DND-41 (cell line): ENCODE measurements at regions not wholly inside any gene's neighbourhood (a gene's known extent, or its start where the extent isn't known, plus 50 kb on each side); places are given as distances from the start of the nearest gene placed in this dataset.
A peak's percentile ranks its signal among the peaks of the same experiment; 100 is the strongest.

Source experiments
- ATAC-seq: fragments of 200-7000 bp; cut with Tn5 transposase; 3 replicates; pipeline ENCODE4 v1.9.1; 2021; ENCODE audit warnings: low read depth; ENCODE audit not compliant: insufficient read depth
- DNase-seq: peaks from one replicate; pipeline ENCODE4 v3.0.0-alpha.2; 2020
- H2AFZ ChIP-seq: 2 replicates; pipeline ENCODE4 v1.6.0; 2012; ENCODE audit warnings: low read depth, low read length
- H3K27ac ChIP-seq: 2 replicates; pipeline ENCODE4 v1.5.1; 2012; ENCODE audit warnings: low read length, inconsistent platforms
- H3K27me3 ChIP-seq: fragments of 200-600 bp; sonication (generic); 2 replicates; pipeline ENCODE4 v1.6.0; 2012; ENCODE audit warnings: low read length, mild to moderate bottlenecking, inconsistent platforms; ENCODE audit not compliant: insufficient read depth, poor library complexity
- H3K36me3 ChIP-seq: 2 replicates; pipeline ENCODE4 v1.5.1; 2012; ENCODE audit warnings: low read length, inconsistent platforms; ENCODE audit not compliant: insufficient read depth
- H3K4me1 ChIP-seq: 2 replicates; pipeline ENCODE4 v1.5.1; 2012; ENCODE audit warnings: mild to moderate bottlenecking, low read length; ENCODE audit not compliant: insufficient read depth
- H3K4me2 ChIP-seq: 2 replicates; pipeline ENCODE4 v1.6.0; 2012; ENCODE audit warnings: mild to moderate bottlenecking, moderate library complexity, low read length, inconsistent platforms; ENCODE audit not compliant: insufficient read depth
- H3K4me3 ChIP-seq, 2 experiments: fragments of 200-600 bp in 1 of 2; shearing (Covaris generic) in 1 of 2; 2 replicates each; pipeline ENCODE4 v1.5.1; 2012 to 2016; ENCODE audit warnings: inconsistent platforms in 2 of 2, low read length in 2 of 2, mild to moderate bottlenecking in 2 of 2, low read depth in 1 of 2, moderate library complexity in 1 of 2
- H3K79me2 ChIP-seq: 2 replicates; pipeline ENCODE4 v1.6.0; 2012; ENCODE audit warnings: low read length, inconsistent platforms; ENCODE audit not compliant: insufficient read depth
- H3K9ac ChIP-seq: 2 replicates; pipeline ENCODE4 v1.6.0; 2012; ENCODE audit warnings: low read depth, mild to moderate bottlenecking, inconsistent platforms, low read length, moderate library complexity
- H3K9me3 ChIP-seq: 2 replicates; pipeline ENCODE4 v1.5.1; 2012; ENCODE audit warnings: low read length, moderate library complexity, mild to moderate bottlenecking, inconsistent platforms; ENCODE audit not compliant: insufficient read depth, severe bottlenecking
- H4K20me1 ChIP-seq: 2 replicates; pipeline ENCODE4 v1.6.0; 2012; ENCODE audit warnings: low read length; ENCODE audit not compliant: insufficient read depth
- EZH2 ChIP-seq: IDR thresholded peaks from 3 replicates; pipeline ENCODE4 v1.6.1; 2012; ENCODE audit warnings: borderline replicate concordance, low read depth, mild to moderate bottlenecking, moderate library complexity, low read length, inconsistent platforms; ENCODE audit not compliant: severe bottlenecking
- TF ChIP-seq, protein P1 (sequence below): IDR thresholded peaks from 2 replicates; pipeline ENCODE4 v1.5.1; 2012; ENCODE audit warnings: borderline replicate concordance, low read length, moderate library complexity, mild to moderate bottlenecking; ENCODE audit not compliant: poor library complexity, severe bottlenecking; ENCODE audit errors: extremely low read depth

DNA sequence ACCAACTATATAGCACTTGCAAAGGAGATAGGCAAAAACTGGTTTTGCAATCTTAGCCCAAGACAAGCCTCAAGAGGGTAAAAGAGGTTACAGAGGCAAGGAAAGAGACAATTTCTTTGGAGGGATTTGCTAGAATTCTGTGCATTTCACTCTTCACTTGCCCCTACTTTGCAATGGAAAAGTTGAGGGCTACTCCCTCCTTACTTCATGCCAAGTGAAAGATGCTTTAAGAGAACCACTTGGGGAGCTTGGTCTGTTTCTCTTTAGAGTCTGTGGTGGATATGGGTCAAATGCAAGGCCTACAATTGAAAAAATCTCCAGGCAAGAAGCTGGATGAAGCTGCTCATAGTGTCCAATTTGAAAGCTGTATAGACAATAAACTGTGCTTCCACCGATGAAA, 167.7 kb upstream of the DIO2 start:
- Histone ChIP-seq H4K20me1 (no peaks in the 10 kb centered on the region), H3K27ac (no peak overlapping the region), H3K4me1 (no peaks in the 10 kb centered on the region), H3K9ac (no peak overlapping the region), H3K9me3 (no peaks in the 10 kb centered on the region), H2AFZ (no peak overlapping the region), H3K27me3 (no peaks in the 10 kb centered on the region), H3K79me2 (no peaks in the 10 kb centered on the region), H3K4me2 (no peak overlapping the region), H3K36me3 (no peaks in the 10 kb centered on the region), H3K4me3 (no peak overlapping the region)
- TF ChIP-seq EZH2, result no peak
- TF ChIP-seq, protein P1, sequence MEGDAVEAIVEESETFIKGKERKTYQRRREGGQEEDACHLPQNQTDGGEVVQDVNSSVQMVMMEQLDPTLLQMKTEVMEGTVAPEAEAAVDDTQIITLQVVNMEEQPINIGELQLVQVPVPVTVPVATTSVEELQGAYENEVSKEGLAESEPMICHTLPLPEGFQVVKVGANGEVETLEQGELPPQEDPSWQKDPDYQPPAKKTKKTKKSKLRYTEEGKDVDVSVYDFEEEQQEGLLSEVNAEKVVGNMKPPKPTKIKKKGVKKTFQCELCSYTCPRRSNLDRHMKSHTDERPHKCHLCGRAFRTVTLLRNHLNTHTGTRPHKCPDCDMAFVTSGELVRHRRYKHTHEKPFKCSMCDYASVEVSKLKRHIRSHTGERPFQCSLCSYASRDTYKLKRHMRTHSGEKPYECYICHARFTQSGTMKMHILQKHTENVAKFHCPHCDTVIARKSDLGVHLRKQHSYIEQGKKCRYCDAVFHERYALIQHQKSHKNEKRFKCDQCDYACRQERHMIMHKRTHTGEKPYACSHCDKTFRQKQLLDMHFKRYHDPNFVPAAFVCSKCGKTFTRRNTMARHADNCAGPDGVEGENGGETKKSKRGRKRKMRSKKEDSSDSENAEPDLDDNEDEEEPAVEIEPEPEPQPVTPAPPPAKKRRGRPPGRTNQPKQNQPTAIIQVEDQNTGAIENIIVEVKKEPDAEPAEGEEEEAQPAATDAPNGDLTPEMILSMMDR, result no peak
- no peak for ATAC-seq
- DNase-seq, result no peak

DNA sequence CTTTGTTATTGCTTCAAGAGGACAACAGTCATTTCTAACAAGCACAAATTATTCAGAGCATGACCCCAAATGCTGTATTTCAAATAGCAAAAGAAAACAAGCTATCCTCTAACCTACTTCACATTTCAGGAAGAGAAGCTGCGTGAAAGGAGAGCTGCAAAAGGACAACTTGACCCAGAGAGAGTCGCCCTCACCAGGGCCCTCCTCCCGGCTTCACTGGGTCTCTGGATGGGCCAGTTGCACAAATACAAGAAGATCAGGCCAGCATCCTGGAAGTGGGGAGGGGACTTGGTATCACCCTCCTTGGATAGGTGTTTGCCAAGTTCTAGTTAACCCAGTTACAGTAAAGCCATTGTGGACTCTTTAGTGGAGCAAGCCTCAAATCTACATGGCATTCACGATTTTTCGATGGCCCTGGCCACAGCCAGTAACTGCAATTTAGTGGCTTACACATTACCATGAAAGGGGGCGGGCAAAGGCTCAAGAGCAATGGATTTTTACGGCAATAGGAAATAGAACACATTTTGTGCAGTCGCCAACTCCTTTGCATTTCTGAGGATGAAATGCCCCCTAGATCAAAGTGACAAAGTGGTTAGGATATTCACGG, 166.9 kb upstream of the DIO2 start:
- Histone ChIP-seq H3K79me2 (no peaks in the 10 kb centered on the region), H2AFZ (no peak overlapping the region), H3K9ac (no peak overlapping the region), H3K27me3 (no peaks in the 10 kb centered on the region), H3K4me1 (no peaks in the 10 kb centered on the region), H3K27ac (no peak overlapping the region), H3K4me3 (no peak overlapping the region), H3K4me2 (no peak overlapping the region), H3K9me3 (no peaks in the 10 kb centered on the region), H4K20me1 (no peaks in the 10 kb centered on the region), H3K36me3 (no peaks in the 10 kb centered on the region)
- ATAC-seq (no peak), DNase-seq (no peak)
- TF ChIP-seq EZH2, result no peak
- TF ChIP-seq, protein P1, result no peak

DNA sequence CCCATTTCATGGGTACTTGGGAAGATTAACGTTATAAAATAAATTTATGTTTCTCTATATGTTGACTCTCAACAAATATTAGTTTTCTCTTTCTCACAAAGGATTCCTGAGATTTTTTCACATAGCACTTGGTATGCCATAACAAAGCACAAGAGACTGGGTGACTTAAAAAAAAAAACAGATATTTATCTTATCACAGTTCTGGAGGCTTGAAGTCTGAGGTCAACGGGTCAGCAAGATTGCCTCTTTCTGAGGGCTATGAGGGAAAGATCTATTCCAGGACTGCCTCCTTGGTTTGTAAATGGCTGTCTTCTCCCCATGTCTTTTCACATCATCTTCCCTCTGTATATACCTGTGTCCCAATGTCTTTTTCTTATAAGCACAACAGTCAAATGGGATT, 153.5 kb upstream of the DIO2 start:
- Histone ChIP-seq H3K4me2 (no peak overlapping the region), H3K9ac (no peak overlapping the region), H4K20me1 (no peaks in the 10 kb centered on the region), H3K4me3 (no peak overlapping the region), H3K36me3 (no peaks in the 10 kb centered on the region), H2AFZ (no peak overlapping the region), H3K27me3 (no peaks in the 10 kb centered on the region), H3K9me3 (peaks cover 3% of the 10 kb centered on the region), H3K27ac (no peak overlapping the region), H3K4me1 (no peaks in the 10 kb centered on the region), H3K79me2 (no peaks in the 10 kb centered on the region)
- ATAC-seq, result no peak
- no peak for TF ChIP-seq EZH2
- TF ChIP-seq, protein P1, result no peak
- no peak for DNase-seq

DNA sequence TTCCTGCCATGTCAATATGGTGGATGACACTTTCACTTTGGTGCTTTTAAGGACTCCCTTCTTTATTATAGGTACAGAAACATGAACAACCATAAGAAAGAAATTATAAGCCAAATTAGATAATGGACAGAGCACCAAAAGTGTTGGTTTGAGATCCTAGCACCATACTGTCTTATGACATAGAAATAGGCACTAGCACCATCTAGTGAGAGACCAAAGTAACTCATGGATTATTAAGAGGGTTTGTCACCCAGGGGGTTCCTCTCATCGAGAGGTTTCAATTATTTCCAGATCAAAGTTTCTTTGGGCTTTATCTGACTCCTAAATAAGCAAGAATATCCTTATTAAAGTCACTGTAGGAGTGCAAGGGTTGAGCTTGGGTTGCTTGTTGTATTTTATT, 153.0 kb upstream of the DIO2 start:
- no peaks in the 10 kb centered on the region for H4K20me1 ChIP-seq

More for the DNA sequence above, 153.0 kb upstream of the DIO2 start:
- TF ChIP-seq, protein P1, result peak; percentile 36
- TF ChIP-seq EZH2, result no peak
- Histone ChIP-seq H3K27ac (no peak overlapping the region), H3K4me1 (no peaks in the 10 kb centered on the region), H3K27me3 (no peaks in the 10 kb centered on the region), H3K4me2 (no peak overlapping the region), H3K79me2 (no peaks in the 10 kb centered on the region), H3K4me3 (no peak overlapping the region), H3K9ac (no peak overlapping the region), H2AFZ (no peak overlapping the region), H3K9me3 (peaks cover 3% of the 10 kb centered on the region), H3K36me3 (no peaks in the 10 kb centered on the region)
- ATAC-seq (no peak), DNase-seq (no peak)
